ENCODE measurements at regions not wholly inside any gene's neighbourhood (a gene's known extent, or its start where the extent isn't known, plus 50 kb on each side); places are given as distances from the start of the nearest gene placed in this dataset.
"Not testable (repeated sequence)": the region's sequence is repeated elsewhere in the genome, so short reads cannot be mapped to it uniquely, and the experiment has no call there.

DNA sequence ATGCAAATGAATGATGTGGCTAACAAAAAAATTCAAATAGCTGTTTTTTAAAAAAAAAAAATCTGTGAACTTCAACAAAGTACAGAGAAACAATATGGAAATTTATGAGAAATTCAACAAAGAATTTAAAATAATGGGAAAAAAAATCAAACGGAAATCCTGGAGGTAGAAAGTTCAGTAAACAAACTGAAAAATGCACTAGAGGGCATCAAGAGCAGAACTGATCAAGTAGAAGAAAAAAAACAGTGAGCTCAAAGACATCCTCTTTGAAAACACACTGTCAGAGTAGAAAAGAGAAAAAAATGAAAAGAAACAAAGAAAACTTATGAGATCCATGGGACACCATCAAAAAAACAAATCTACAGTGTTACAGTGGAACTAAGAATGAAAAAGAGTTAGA, 2191.1 kb upstream of the DEFB115 start:
- TF ChIP-seq POLR2A (IDR thresholded peaks at IDR 0.05) = not testable (repeated sequence)
- TF ChIP-seq, protein P1, sequence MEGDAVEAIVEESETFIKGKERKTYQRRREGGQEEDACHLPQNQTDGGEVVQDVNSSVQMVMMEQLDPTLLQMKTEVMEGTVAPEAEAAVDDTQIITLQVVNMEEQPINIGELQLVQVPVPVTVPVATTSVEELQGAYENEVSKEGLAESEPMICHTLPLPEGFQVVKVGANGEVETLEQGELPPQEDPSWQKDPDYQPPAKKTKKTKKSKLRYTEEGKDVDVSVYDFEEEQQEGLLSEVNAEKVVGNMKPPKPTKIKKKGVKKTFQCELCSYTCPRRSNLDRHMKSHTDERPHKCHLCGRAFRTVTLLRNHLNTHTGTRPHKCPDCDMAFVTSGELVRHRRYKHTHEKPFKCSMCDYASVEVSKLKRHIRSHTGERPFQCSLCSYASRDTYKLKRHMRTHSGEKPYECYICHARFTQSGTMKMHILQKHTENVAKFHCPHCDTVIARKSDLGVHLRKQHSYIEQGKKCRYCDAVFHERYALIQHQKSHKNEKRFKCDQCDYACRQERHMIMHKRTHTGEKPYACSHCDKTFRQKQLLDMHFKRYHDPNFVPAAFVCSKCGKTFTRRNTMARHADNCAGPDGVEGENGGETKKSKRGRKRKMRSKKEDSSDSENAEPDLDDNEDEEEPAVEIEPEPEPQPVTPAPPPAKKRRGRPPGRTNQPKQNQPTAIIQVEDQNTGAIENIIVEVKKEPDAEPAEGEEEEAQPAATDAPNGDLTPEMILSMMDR (IDR thresholded peaks at IDR 0.05) = not testable (repeated sequence)

Measured in thyroid gland (tissue), 4 donors.